ENCODE measurements at regions not wholly inside any gene's neighbourhood (a gene's known extent, or its start where the extent isn't known, plus 50 kb on each side); places are given as distances from the start of the nearest gene placed in this dataset.
"Not testable (repeated sequence)": the region's sequence is repeated elsewhere in the genome, so short reads cannot be mapped to it uniquely, and the experiment has no call there.

DNA sequence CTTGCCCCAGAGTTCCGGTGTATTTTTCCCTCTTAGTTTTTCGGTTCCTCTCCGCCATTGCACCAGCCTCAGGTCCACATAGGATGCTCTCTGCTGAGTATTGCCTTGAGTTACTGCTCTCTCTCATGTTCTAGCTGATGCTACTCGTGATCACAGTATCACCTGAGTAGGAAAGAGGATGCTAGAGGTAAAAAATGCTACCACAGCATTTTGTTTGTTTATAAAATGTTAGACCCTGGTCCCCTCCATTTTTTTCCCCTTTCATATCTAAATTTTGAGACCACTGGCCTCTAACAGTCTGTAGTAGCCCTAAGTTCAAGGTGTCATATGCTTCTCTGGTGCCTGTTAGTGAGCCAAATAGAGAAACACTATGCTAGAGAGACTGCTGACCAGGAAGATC, 175.5 kb downstream of the OR2B2 start:
- DNase-seq (ENCODE audit: low spot score) = no peak

- DNase-seq (ENCODE audit: low spot score) = no peak
Observed at GRCh38 chr6:27728442-27728841, 183.8 kb downstream of the OR2B2 start.

DNA sequence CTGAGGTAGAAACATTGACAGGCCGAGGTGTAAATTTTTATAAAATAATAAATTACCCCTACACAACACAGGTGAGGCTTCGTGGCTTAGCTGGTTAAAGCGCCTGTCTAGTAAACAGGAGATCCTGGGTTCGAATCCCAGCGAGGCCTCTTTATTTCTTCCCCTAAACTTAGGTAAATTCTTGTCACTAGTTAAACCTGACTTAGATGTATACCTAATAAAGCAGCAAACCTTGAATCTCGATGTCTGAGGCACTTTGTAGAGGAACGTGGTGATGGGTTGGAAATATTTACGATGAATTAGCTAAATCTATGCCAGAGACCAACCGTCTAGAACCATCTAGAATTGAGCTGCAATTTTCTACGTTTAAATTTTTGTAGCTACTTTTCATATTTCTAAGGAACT, 185.6 kb downstream of the OR2B2 start:
- DNase-seq (ENCODE audit: low spot score) = no peak

DNA sequence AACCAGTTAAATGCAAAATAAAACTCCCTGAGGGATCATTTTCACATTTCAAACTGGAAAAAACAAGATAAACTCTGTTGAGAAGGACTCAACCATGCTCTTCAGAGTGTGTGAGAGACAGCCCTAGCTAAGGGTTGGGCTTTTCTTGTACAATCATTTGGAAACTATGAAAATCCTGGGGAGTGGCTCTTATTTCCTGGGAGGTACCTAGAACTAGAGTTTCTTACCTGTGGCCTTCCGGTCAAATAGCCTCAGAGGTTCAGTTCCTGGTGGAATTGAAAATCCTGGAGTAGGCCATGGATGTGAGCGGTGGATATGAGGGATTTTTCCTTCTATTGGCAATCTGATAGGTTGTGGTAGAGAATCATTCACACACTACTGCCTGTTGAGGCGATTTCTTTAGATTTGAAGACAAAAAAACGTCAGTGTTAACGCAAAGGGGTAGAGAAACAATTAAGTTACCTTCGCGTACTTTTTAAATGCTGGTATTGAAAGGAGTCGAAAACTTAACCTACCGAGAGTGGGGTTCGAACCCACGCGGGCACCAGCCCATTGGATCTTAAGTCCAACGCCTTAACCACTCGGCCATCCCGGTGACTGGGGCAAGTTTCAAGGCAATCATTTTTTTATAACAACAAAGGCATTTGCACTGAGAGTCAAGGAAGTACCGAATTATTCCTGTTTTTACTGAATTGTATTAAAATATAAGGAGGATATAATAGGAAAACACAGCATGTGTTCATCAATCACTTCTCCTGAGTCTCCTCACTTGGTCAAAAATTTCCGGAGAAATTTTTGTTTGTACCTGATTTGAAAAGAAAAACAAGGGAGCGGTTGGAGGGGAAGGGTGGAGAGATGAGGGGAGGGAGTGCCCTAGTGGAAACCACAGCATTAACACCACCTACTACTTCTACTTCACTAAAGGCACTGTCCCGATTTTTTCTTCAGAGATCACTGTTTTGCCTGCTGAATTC, 191.3 kb downstream of the OR2B2 start:
- no peak for DNase-seq (ENCODE audit: low spot score)

DNA sequence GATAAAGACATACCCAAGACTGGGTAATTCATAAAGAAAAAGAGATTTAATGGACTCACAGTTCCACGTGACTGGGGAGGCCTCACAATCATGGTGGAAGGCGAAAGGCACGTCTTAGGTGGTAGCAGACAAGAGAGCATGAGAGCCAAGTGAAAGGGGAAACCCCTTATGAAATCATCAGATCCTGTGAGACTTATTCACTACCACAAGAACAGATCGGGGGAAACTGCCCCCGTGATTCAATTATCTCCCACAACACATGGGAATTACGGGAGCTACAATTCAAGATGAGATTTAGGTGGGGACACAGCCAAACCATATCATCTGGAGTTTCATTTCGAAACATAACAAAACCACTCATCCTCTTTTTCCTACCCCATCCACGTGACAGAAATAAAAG, 193.2 kb downstream of the OR2B2 start:
- DNase-seq (ENCODE audit: low spot score) = not testable (repeated sequence)

- no peak for DNase-seq (ENCODE audit: low spot score)
Observed at GRCh38 chr6:27706431-27706830, 205.8 kb downstream of the OR2B2 start.

DNA sequence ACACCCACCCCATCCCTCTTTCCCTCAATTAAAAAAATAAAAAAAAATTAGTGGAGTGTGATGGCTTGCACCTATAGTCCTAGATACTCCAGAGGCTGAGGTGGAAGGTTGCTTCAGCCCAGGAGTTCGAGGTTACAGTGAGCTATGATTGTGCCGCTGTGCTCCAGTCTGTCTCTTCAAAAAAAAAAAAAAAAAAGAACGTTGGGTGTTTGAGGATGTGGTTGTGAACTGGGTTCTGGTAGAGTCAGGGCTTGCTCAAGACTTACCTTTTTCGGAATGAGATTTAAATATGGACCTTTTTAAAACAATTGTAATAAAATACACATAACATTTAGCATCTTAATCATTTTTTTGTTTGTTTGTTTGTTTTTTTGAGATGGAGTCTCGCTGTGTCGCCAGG, 211.9 kb downstream of the OR2B2 start:
- no peak for DNase-seq (ENCODE audit: low spot score)

GRCh38 chr6:27694547-27694874, 217.7 kb downstream of the OR2B2 start:
- no peak for DNase-seq (ENCODE audit: low spot score)

GRCh38 chr6:27693766-27694546, 218.2 kb downstream of the OR2B2 start:
- no peak for DNase-seq (ENCODE audit: low spot score)

- DNase-seq (ENCODE audit: low spot score) = not testable (repeated sequence)
Observed at GRCh38 chr6:27692133-27692532, 219.2 kb upstream of the ZNF184 start.

DNA sequence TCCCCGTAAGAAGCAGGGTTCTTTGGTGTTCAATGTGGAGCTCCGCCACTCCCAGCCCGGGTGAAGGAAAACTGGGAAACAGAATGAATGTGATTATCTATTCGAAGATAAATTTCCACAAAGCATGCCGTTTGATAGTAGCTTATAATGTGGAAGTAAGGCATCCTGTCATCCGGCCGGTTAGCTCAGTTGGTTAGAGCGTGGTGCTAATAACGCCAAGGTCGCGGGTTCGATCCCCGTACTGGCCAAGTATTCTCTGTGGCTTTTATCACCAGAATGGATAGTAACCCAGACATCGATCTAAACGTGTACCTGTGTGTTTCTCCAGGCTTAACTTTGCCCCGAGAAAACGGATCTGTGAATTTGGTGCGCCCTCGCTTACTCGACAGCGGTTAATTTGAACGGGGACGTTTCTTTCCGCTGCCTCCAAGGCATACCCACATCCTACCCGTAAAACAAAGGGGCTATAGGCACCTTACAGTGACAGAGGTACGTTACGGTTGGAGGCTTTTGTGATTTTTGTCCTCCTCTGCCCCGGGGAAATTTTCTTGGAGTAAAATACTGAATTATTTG, 215.2 kb upstream of the ZNF184 start:
- peak; percentile 87 for DNase-seq (ENCODE audit: low spot score)

GRCh38 chr6:27687154-27688013, 214.5 kb upstream of the ZNF184 start:
- DNase-seq (ENCODE audit: low spot score) = peak; percentile 85

GRCh38 chr6:27685279-27685678, 212.4 kb upstream of the ZNF184 start:
- no peak for DNase-seq (ENCODE audit: low spot score)

DNA sequence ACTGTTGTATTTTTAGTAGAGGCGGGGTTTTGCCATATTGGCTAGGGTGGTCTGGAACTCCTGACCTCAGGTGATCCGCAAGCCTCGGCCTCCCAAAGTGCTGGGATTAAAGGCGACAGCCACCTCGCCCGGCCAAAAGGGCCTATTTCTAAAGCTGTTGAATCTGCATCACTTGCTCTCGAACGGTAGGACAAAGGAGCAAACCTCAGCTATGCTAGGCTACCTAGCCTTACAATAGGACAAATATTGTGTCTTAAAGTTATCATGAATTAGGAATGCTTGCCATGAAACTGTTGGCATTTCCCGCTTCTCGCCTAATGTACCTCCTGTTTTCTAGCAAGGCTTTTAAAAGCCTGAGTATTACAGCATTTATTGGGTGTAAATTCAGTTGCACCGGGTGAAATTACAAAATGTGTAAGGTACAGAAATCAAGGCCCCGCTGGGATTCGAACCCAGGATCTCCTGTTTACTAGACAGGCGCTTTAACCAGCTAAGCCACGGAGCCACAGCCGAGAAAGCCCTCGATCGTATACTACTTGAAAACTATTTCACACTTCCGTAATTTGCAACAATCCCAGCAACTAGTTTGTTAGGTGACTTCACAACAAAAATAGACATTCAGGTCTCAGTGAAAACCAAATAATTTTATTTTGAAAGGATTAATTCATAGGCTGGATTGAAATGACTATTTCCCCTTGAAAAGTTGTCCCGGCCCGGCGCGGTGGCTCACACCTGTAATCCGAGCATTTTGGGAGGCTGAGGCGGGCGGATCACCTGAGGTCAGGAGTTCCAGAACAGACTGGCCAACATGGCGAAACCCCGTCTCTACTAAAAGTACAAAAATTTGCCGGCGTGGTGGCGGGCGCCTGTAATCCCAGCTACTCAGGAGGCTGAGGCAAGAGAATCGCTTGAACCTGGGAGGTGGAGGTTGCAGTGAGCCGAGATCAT, 211.6 kb upstream of the ZNF184 start:
- DNase-seq (ENCODE audit: low spot score) = no peak

- no peak for DNase-seq (ENCODE audit: low spot score)
Observed at GRCh38 chr6:27679964-27680694, 207.2 kb upstream of the ZNF184 start.

GRCh38 chr6:27679308-27679963, 206.5 kb upstream of the ZNF184 start:
- no peak for DNase-seq (ENCODE audit: low spot score)

DNA sequence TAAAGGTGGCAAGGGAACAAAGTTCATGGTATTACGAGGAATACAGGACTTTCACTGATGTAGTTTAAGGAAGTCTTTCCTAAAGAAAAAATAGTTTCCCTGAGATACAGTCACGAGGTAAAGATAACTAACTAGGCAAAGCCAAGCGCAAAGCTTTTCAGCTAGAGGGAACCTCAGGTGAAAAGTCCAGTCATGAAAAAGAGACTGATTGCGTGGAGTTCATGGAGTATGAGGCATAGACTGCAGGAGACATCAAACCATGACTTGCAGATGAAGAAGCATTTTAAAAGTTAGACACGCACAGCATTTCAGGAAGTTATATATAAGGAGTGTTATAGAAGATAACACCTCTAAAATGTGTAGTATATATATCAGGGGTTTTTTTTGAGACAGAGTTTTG, 205.6 kb upstream of the ZNF184 start:
- DNase-seq (ENCODE audit: low spot score) = no peak

- no peak for DNase-seq (ENCODE audit: low spot score)
Observed at GRCh38 chr6:27674882-27675281, 202.0 kb upstream of the ZNF184 start.

GRCh38 chr6:27672113-27672799, 199.4 kb upstream of the ZNF184 start:
- DNase-seq (ENCODE audit: low spot score) = no peak

Measured in left forelimb (tissue), 1 donor.